HG03558 (cell line): ENCODE measurements at regions not wholly inside any gene's neighbourhood (a gene's known extent, or its start where the extent isn't known, plus 50 kb on each side); places are given as distances from the start of the nearest gene placed in this dataset.
"Not testable (repeated sequence)": the region's sequence is repeated elsewhere in the genome, so short reads cannot be mapped to it uniquely, and the experiment has no call there.

ENCODE experiments used
- ATAC-seq: cut with Tn5 transposase; IDR thresholded peaks from one replicate; pipeline ENCODE4 v1.9.1; 2021; ENCODE audit warnings: moderate number of reproducible peaks; ENCODE audit not compliant: unreplicated experiment; ENCODE audit errors: extremely low read depth

GRCh38 chr3:118671192-118671591 lies 363.5 kb downstream of the IGSF11 start:
- no peak for ATAC-seq

DNA sequence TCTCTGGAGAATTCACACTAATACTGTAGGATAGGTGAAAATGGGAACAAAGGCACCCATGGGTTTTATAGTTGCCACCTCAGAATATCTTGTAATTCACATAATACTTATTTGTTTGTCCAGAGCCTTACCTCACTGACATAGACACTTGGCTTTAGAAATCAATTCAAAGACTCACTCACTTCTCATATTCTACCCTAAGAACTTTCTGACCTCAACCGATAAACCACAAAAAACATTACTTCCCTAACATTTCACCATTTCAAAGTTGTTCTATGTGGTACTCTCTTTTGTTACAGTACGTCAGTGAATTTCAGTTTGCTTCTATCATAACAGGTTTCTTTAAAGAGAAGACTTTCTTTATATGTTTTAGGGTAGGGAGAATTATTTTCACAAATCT lies 359.3 kb downstream of the IGSF11 start:
- no peak for ATAC-seq

DNA sequence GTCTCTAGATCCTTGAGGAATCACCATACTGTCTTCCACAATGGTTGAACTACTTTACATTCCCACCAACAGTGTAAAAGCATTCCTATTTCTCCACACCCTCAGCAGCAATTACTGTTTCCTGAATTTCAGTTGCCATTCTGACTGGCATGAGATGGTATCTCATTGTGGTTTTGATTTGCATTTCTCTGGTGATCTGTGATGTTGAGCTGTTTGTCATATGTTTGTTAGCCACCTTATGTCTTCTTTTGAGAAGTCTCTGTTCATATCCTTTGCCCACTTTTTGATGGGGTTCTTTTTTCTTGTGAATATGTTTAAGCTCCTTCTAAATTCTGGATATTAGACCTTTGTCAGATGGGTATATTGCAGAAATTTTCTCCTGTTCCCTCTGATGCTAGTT lies 356.0 kb downstream of the IGSF11 start:
- ATAC-seq, result not testable (repeated sequence)

DNA sequence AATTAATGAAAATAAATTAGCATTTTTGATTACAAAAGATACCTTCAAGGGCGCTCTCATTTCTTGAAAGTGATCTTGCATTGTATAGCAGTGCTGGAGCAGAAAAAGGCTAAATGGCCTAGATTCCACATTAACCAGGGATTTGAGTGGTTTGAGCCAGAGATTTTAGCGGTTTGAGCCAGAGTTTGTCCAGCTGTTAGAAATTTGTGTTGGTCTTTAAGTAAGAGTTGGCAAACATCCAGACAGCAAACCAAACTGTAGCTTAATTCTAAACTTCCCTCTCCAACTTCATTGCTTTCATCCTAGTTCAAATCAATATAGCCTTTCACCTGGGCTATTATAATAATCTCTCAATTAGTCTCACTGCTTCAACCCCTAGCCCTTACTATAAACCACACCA lies 351.7 kb downstream of the IGSF11 start:
- no peak for ATAC-seq

GRCh38 chr3:118683636-118684035 lies 351.0 kb downstream of the IGSF11 start:
- no peak for ATAC-seq

GRCh38 chr3:118688396-118688884 lies 346.2 kb downstream of the IGSF11 start:
- no peak for ATAC-seq

- ATAC-seq, result no peak
These were observed 342.2 kb downstream of the IGSF11 start for GRCh38 chr3:118692416-118692815.

DNA sequence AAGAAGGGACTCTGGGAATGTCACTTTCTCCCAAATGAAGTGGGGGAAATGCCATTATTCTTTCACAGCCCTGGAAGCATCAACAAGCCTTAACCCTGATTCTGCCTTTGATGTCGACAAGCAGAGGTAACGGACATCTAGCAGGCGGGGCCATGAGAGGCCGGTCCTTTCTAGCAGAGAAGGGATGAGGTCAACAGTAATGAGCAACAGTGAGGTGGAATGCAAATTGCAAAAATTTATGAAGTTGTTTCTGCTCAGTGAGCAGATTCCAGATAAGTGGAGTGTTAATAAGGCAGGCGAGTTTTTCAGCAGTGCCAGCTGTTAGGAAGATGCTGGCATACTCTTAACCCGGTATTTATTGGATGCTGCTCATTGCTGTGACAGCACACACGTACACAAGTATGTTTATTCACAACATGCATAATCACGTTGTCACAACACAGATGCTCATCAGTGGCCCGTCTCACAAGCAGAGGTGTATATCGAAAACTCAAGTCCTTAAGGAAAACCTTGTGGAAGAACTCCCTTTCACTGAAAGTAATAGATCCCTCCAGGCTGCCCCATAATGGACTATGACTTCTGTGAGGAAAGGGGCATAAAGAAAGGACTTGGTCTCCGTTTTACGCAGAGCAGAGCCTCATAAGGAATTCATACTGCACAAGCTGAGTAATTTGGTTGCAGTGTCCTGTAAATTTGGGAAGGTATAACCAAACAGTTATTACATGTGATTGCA lies 329.0 kb downstream of the IGSF11 start:
- no peak for ATAC-seq

GRCh38 chr3:118707991-118708390 lies 326.7 kb downstream of the IGSF11 start:
- no peak for ATAC-seq

GRCh38 chr3:118710532-118710931 lies 324.1 kb downstream of the IGSF11 start:
- no peak for ATAC-seq

DNA sequence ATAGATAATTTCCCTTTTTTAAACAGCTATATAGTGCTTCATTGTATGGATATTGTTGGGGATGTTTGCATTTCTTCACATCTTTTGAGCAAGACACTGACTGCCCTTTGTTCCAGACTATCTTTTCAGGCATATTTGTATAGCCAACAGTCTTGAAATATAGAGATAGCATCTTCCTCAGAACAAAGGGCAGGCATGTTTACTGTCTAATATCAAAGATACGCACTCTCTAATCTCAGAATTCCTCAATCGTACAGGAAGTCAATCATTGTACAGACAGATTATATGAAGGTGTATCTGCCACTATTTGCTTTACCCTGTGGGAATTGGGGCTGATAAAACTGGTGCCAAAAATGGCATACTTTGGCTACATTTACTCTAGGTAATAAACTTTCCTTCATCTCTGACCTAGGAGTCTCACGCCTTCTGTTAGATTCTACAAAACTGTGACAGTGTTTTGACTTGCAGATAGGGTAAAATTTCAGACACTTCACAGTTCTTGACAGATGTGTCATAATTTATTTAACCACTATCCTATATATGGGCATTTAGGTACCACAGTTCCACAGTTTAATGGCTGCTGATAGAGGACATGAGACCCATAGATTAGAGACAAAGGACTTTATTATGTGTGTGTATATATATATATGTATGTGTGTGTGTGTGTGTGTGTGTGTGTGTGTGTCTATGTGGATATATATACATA lies 321.0 kb downstream of the IGSF11 start:
- ATAC-seq, result no peak

GRCh38 chr3:118714800-118715199 lies 319.8 kb downstream of the IGSF11 start:
- no peak for ATAC-seq

GRCh38 chr3:118729546-118729945 lies 305.1 kb downstream of the IGSF11 start:
- ATAC-seq, result no peak

- no peak for ATAC-seq
These were observed 300.0 kb downstream of the IGSF11 start for GRCh38 chr3:118734664-118735063.

DNA sequence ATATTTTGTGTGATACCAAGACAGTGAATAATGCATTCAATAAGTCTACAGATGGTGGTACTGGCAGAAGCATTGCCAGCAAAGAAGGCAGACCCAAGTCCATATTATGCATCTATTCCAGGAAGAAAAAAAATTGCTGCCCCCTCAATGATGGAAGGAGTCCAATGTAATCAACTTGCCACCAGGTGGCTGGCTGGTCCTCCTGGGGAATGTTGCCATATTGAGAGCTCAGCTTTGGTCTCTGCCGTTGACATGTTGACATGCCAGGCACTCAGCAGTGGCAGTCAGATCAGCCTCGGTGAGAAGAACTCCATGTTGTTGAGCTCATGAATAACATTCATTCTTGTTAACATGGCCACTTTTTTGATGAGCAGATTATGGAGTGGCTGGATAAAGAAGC lies 298.5 kb downstream of the IGSF11 start:
- no peak for ATAC-seq

DNA sequence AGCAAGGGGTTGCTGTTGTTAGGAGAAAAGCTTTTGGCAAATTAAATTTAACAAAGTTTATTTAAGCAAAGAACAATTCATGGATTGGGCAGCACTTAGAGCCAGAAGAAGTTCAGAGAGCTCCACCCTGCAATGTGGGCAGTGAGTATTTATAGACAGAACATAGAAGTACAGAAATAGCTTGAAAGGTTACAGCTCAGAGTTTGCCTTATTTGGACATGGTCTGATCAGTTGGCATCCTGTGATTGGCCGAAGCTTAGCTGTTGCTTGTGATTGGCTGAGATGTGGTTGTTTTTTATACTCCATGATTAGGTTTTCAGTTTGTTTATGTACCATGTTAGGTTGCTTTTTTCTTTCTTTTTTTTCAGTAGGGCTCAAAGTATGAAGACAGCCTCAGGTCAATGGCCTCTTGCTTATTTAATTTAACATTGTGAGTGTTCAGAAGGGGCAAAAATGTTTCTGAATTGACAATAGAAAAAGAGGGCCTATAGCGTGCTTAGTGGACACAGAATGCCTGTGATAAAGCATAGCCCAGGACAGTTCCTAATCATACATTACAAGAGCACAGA lies 293.8 kb downstream of the IGSF11 start:
- no peak for ATAC-seq

GRCh38 chr3:118742760-118743159 lies 291.9 kb downstream of the IGSF11 start:
- no peak for ATAC-seq

DNA sequence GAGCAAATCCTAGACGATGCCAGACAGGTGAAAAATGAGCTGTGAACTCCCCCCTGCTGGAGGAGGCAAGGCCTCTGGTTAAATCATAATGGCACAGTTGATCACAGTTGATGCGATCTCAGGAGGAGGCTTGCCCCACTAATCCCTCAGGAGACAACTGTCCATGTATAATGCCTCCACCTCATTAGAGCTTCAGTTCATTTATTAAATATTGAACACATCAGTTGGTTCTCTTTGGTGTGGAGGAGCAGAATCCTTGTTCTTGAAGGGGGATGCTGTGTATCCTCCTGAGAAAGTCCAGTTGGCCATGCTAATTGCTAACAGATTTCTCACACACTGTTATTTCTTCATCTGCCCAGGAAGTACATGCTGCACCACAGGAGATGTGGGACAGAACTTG lies 290.5 kb downstream of the IGSF11 start:
- no peak for ATAC-seq

DNA sequence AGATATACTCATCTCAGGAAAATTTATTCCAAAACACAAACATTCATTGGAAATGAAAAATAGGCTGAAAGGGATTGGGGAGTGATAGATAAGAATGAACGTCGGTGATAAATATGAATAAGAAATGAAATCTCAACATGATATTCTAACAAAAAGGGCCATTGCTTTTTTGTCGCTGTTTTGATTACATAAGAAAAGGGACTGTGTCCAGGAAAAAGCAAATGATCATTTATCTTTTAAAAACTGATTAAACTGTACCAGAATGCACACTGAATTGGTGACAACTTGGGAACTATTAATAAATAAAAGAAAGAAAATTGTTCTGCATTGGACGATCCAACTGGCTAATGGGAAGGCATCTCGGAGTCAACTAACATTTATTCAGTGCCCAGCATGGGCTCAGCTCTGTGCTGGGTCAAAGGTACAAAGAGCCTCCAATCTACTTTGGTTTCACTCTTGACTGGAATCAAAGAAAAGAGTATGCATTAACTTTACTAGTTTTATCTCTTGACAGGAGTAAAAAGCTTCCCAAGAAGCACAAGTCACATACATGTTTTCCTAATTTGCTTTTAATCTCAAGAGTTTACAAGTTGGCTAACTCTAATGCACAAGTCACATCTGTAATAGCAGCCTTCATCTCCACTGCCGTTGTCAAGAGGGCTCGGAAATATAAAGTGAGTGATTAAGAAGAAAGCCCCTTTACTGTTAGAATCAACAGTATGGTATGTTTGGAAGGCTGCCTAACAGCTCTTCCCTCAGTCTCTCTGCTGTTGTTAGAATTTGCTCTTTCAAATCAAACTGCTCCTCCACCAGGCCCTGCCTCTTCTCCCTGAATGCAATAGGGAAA lies 280.0 kb downstream of the IGSF11 start:
- ATAC-seq, result no peak

- ATAC-seq, result no peak
These were observed 279.3 kb downstream of the IGSF11 start for GRCh38 chr3:118755253-118755801.
